AG04450 (cell line): ENCODE measurements at regions not wholly inside any gene's neighbourhood (a gene's known extent, or its start where the extent isn't known, plus 50 kb on each side); places are given as distances from the start of the nearest gene placed in this dataset.

Source experiments
- CTCF ChIA-PET: fragments of 300-600, 350-600 bp; formaldehyde crosslinking; extraction: SDS; loops from one replicate; lab custom pipeline; 2022; ENCODE audit warnings: antibody characterized with exemption, inconsistent platforms; lab: Charles Lee
- POLR2A ChIA-PET: fragments of 350-600 bp; formaldehyde crosslinking; extraction: SDS; loops from one replicate; lab custom pipeline; 2021; ENCODE audit warnings: antibody characterized with exemption, inconsistent platforms; lab: Yijun Ruan, JAX
- DNase-seq: peaks from one replicate; pipeline ENCODE4 v3.0.0-alpha.2; 2011; ENCODE audit warnings: low read depth, low spot score
- H3K27ac ChIP-seq: one replicate; pipeline ENCODE4 v1.5.1; 2012; ENCODE audit warnings: low read depth, low read length, control low read depth
- H3K27me3 ChIP-seq: one replicate; pipeline ENCODE4 v1.6.0; 2012; ENCODE audit warnings: low read length; ENCODE audit not compliant: control insufficient read depth, insufficient read depth
- H3K4me3 ChIP-seq: 2 replicates; pipeline ENCODE4 v1.5.1; 2011; ENCODE audit warnings: mild to moderate bottlenecking, low read depth, low read length, control low read depth
- H3K9me3 ChIP-seq: 2 replicates; pipeline ENCODE4 v1.5.1; 2012; ENCODE audit warnings: low read length; ENCODE audit not compliant: control insufficient read depth, insufficient read depth
- TF ChIP-seq, protein P1 (sequence below): IDR thresholded peaks from 2 replicates; pipeline ENCODE4 v1.5.1; 2011; ENCODE audit warnings: low read depth, low read length, control low read depth, inconsistent platforms

DNA sequence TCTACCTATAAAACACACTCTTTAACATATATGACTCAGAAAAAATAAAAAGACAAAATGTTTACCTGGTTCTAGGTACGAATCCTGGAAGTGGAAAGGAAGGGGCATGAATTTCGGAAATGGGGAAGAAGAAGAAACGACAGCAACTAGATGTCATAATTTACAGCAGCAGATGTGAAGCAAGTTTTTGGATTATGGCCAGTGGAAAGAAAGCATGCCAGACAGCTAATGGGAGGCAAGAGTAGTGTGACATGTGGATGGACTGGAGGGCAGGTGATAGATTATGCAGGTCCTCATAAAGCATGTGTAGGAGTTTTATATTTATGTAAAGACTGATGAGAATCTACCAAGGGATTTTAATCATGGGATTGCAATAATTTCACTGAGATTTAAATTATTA, 279.0 kb upstream of the TACR3 start:
- CTCF ChIA-PET: no interaction called here
- Histone ChIP-seq H3K9me3 (peaks cover 11% of the 10 kb centered on the region), H3K27ac (no peak overlapping the region), H3K4me3 (no peak overlapping the region), H3K27me3 (no peaks in the 10 kb centered on the region)
- DNase-seq: no peak
- TF ChIP-seq, protein P1, sequence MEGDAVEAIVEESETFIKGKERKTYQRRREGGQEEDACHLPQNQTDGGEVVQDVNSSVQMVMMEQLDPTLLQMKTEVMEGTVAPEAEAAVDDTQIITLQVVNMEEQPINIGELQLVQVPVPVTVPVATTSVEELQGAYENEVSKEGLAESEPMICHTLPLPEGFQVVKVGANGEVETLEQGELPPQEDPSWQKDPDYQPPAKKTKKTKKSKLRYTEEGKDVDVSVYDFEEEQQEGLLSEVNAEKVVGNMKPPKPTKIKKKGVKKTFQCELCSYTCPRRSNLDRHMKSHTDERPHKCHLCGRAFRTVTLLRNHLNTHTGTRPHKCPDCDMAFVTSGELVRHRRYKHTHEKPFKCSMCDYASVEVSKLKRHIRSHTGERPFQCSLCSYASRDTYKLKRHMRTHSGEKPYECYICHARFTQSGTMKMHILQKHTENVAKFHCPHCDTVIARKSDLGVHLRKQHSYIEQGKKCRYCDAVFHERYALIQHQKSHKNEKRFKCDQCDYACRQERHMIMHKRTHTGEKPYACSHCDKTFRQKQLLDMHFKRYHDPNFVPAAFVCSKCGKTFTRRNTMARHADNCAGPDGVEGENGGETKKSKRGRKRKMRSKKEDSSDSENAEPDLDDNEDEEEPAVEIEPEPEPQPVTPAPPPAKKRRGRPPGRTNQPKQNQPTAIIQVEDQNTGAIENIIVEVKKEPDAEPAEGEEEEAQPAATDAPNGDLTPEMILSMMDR: no peak
- POLR2A ChIA-PET: no interaction called here

DNA sequence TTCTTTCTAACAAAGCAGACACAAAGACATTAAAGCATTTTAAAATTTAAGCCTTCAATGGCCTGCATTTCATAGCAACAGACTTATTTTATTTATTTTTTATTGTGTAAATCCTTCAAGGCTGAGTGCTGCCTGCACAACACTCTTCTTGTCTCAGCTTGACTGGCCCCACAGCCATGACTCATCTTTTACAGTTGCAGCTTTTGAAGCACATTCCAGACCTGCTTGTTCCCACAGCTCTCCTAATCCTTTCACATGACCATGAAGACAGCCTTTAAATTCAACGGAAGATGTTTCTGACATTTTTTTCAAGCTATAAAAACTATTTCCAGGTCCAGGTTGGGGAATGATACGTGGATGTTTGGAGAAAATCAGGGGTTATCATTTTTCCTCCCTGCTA, 276.9 kb upstream of the TACR3 start:
- CTCF ChIA-PET: interaction anchor here (0.6 kb wide), 1 partner anchor 39 kb away, joined by 3 read pairs; no protein-coding TSS in a partner anchor

DNA sequence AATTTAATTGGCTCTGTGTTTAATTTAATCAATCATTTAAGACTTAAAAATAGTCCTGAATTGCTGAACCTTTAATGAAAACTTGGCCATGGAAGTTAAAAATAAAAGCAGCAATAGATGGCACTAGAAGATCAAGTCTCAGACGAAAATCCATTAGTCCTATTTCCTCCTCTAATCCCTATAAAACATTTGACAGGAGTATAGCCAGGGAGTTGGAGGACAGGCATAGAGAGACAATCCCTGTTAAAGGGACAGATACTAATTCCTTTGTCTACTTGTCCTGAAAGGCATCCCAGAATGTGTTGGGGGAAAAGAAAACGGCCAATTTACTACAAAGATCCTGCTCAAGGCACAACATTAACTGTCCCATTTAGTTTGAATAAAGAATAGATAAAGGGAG, 276.3 kb upstream of the TACR3 start:
- Histone ChIP-seq H3K9me3 (peaks cover 4% of the 10 kb centered on the region), H3K27me3 (no peaks in the 10 kb centered on the region), H3K27ac (no peak overlapping the region), H3K4me3 (no peak overlapping the region)
- TF ChIP-seq, protein P1: no peak
- no peak for DNase-seq
- CTCF ChIA-PET: interaction anchor here (0.6 kb wide), 1 partner anchor 40 kb away, joined by 3 read pairs; no protein-coding TSS in a partner anchor
- POLR2A ChIA-PET: no interaction called here

More for the DNA sequence above, 276.9 kb upstream of the TACR3 start:
- no peak overlapping the region for H3K27ac ChIP-seq
- H3K4me3 ChIP-seq: no peak overlapping the region
- POLR2A ChIA-PET: no interaction called here
- DNase-seq: no peak
- H3K27me3 ChIP-seq: no peaks in the 10 kb centered on the region
- TF ChIP-seq, protein P1: no peak
- H3K9me3 ChIP-seq: peaks cover 4% of the 10 kb centered on the region

DNA sequence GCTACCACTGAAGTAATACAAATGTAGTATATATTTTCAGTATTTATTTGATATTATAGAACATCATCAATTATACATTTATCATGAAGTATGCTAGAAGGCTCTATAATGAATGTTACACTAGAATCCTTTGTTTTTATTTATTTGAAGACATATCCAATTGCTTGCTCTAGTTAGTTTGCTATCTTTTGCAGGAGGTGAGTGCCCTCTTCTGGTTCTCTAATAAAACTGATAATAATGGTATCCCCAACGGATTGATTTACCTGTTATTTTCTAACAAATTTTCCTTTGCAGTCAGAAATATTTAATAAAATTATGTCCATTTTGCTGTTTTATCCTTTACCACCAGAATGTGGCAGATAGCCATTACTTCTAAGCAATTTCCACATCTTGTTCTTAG, 274.3 kb upstream of the TACR3 start:
- no peak overlapping the region for H3K27ac ChIP-seq
- no peak for DNase-seq
- no peaks in the 10 kb centered on the region for H3K27me3 ChIP-seq
- peaks cover 4% of the 10 kb centered on the region for H3K9me3 ChIP-seq
- ChIA-PET POLR2A (no interaction called here), CTCF (no interaction called here)
- TF ChIP-seq, protein P1: no peak
- H3K4me3 ChIP-seq: no peak overlapping the region

DNA sequence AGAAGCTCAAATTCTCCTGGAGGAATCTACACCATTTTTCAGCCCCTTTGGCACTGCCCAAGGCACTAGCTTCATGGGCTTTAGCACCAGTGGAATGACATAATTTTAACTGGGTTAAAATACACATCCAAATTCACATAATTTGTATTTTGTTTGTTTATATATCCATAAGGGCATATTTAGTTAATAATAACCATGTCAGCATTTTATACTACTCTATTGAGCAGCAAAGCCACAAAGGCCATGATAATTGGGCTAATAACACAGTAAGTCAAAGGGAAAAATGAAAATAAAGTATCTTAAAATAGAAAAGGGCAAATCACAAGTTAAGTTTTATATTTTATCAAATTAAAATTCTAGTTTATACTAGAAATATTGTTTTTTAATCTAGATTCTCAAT, 262.7 kb upstream of the TACR3 start:
- TF ChIP-seq, protein P1: no peak
- H3K27ac ChIP-seq: no peak overlapping the region
- H3K9me3 ChIP-seq: peaks cover 13% of the 10 kb centered on the region
- DNase-seq: no peak
- CTCF ChIA-PET: no interaction called here
- no peak overlapping the region for H3K4me3 ChIP-seq
- POLR2A ChIA-PET: no interaction called here
- no peaks in the 10 kb centered on the region for H3K27me3 ChIP-seq
